Endothelial cell of umbilical vein (primary cell): ENCODE measurements at regions not wholly inside any gene's neighbourhood (a gene's known extent, or its start where the extent isn't known, plus 50 kb on each side); places are given as distances from the start of the nearest gene placed in this dataset.

ENCODE experiments used
- BruUV-seq: library from RNA; stranded (reverse); fragments of 400-500 nt; replicated peaks from 2 replicates; lab custom pipeline; 2021; lab: Mats Ljungman, UMichigan
- CTCF ChIA-PET: fragments of 300-600, 350-600 bp; sonication (Branson Sonifier 250); formaldehyde crosslinking; loops from one replicate; lab custom pipeline; 2021; ENCODE audit warnings: antibody characterized with exemption, inconsistent platforms; lab: Charles Lee
- POLR2A ChIA-PET: fragments of 300-600, 350-600 bp; sonication (Branson Sonifier 250); formaldehyde crosslinking; loops from one replicate; lab custom pipeline; 2021; ENCODE audit warnings: antibody characterized with exemption, inconsistent platforms; lab: Charles Lee
- DNase-seq: peaks from one replicate; pipeline ENCODE4 v3.0.0-alpha.2; 2011; ENCODE audit warnings: low read depth, low spot score
- FAIRE-seq: peaks from 2 replicates; lab custom pipeline; 2011; peaks lifted over from hg19 to GRCh38; lab: Jason Lieb, UNC
- H2AFZ ChIP-seq: 2 replicates; pipeline ENCODE4 v1.6.0; 2012; ENCODE audit warnings: low read depth, low read length, control low read depth, inconsistent platforms
- H3K27ac ChIP-seq: 2 replicates; pipeline ENCODE4 v1.5.1; 2011; ENCODE audit warnings: low read depth, mild to moderate bottlenecking, control low read depth, low read length, moderate library complexity; ENCODE audit not compliant: insufficient read depth
- H3K27me3 ChIP-seq, 2 experiments: 2 replicates each; pipeline versions ENCODE4 v1.6.0 to v1.6.1; 2011; ENCODE audit warnings: low read length in 2 of 2, mixed read lengths in 1 of 2; ENCODE audit not compliant: control insufficient read depth in 2 of 2, insufficient read depth in 2 of 2
- H3K36me3 ChIP-seq, 2 experiments: 2 replicates in 1 of 2; 3 replicates in 1 of 2; pipeline ENCODE4 v1.5.1; 2011; ENCODE audit warnings: low read length in 2 of 2, mild to moderate bottlenecking in 1 of 2, moderate library complexity in 1 of 2; ENCODE audit not compliant: control insufficient read depth in 2 of 2, insufficient read depth in 2 of 2; ENCODE audit errors: extremely low read depth in 1 of 2
- H3K4me1 ChIP-seq: 3 replicates; pipeline ENCODE4 v1.5.1; 2011; ENCODE audit warnings: mild to moderate bottlenecking, low read length; ENCODE audit not compliant: control insufficient read depth, insufficient read depth; ENCODE audit errors: extremely low read depth
- H3K4me2 ChIP-seq: 2 replicates; pipeline ENCODE4 v1.6.1; 2011; ENCODE audit warnings: low read length, control low read depth, mixed read lengths; ENCODE audit not compliant: insufficient read depth
- H3K4me3 ChIP-seq, 3 experiments: fragments of 200-600 bp in 1 of 3; sonication (generic), shearing (Covaris generic) in 1 of 3; replicated peaks in 1 of 3; 2 replicates each; pipeline ENCODE4 v1.5.1; 2011 to 2016; ENCODE audit warnings: control low read depth in 3 of 3, low read length in 3 of 3, mild to moderate bottlenecking in 2 of 3, inconsistent platforms in 1 of 3, low read depth in 1 of 3, moderate library complexity in 1 of 3; ENCODE audit not compliant: insufficient read depth in 1 of 3
- H3K79me2 ChIP-seq: 2 replicates; pipeline ENCODE4 v1.6.0; 2012; ENCODE audit warnings: low read length, inconsistent platforms; ENCODE audit not compliant: control insufficient read depth, insufficient read depth
- H3K9ac ChIP-seq: replicated peaks from 2 replicates; pipeline ENCODE3; 2011; ENCODE audit warnings: low read length, control low read depth; ENCODE audit not compliant: insufficient read depth; ENCODE audit errors: extremely low read depth
- H3K9me1 ChIP-seq: replicated peaks from 3 replicates; pipeline ENCODE4 v1.6.0; 2011; ENCODE audit warnings: mild to moderate bottlenecking, low read length; ENCODE audit not compliant: control insufficient read depth, insufficient read depth; ENCODE audit errors: extremely low read depth
- H3K9me3 ChIP-seq: replicated peaks from 2 replicates; pipeline ENCODE4 v1.5.1; 2012; ENCODE audit warnings: low read length, inconsistent platforms; ENCODE audit not compliant: control insufficient read depth, insufficient read depth
- H4K20me1 ChIP-seq: replicated peaks from 2 replicates; pipeline ENCODE3; 2011; ENCODE audit warnings: mild to moderate bottlenecking, low read length; ENCODE audit not compliant: control insufficient read depth, insufficient read depth; ENCODE audit errors: extremely low read depth
- CTCF ChIP-seq, 2 donors: IDR thresholded peaks; 1 replicate in 1 of 2; 2 replicates in 1 of 2; pipeline ENCODE4 v1.5.1; 2011; ENCODE audit warnings: low read length in 2 of 2, mild to moderate bottlenecking in 2 of 2, moderate library complexity in 2 of 2, control low read depth in 1 of 2, inconsistent platforms in 1 of 2, low read depth in 1 of 2; ENCODE audit not compliant: insufficient read depth in 1 of 2; ENCODE audit errors: extremely low read depth in 1 of 2
- EZH2 ChIP-seq: IDR thresholded peaks from 2 replicates; pipeline ENCODE4 v1.6.1; 2012; ENCODE audit warnings: borderline replicate concordance, low read depth, mild to moderate bottlenecking, moderate library complexity, low read length, inconsistent platforms; ENCODE audit not compliant: severe bottlenecking
- FOS ChIP-seq: IDR thresholded peaks from 2 replicates; pipeline ENCODE4 v1.6.1; 2011; ENCODE audit warnings: mild to moderate bottlenecking, low read length, moderate library complexity, borderline replicate concordance; ENCODE audit not compliant: insufficient read depth
- GATA2 ChIP-seq: IDR thresholded peaks from 2 replicates; pipeline ENCODE4 v1.7.0; 2011; ENCODE audit warnings: low read depth, mild to moderate bottlenecking, moderate library complexity, mixed read lengths, low read length; ENCODE audit not compliant: insufficient read length, insufficient read depth
- JUN ChIP-seq: IDR thresholded peaks from 2 replicates; pipeline ENCODE4 v1.6.1; 2011; ENCODE audit warnings: borderline replicate concordance, low read depth; ENCODE audit not compliant: insufficient read length, insufficient read depth
- MYC ChIP-seq: IDR thresholded peaks from one replicate; pipeline ENCODE4 v1.6.1; 2011; ENCODE audit warnings: mild to moderate bottlenecking, low read depth, low read length
- POLR2A ChIP-seq: IDR thresholded peaks from 2 replicates; pipeline ENCODE4 v1.6.1; 2012; ENCODE audit warnings: low read depth, mild to moderate bottlenecking, control low read depth, low read length
- POLR2AphosphoS5 ChIP-seq: IDR thresholded peaks from 2 replicates; pipeline ENCODE4 v1.6.1; 2012; ENCODE audit warnings: low read depth, mild to moderate bottlenecking, control low read depth, low read length, moderate library complexity; ENCODE audit not compliant: insufficient read depth
- dilution Hi-C: fragments of 300-500 bp; cut with MboI; formaldehyde crosslinking; loops from one replicate; pipeline ENCODE4 v1.15.0; 2019; ENCODE audit warnings: low sequenced_read_pairs; ENCODE audit not compliant: extremely low pct_ligation_motif_present
- intact Hi-C: fragments of 100-400 bp; cut with micrococcal nuclease; formaldehyde crosslinking; loops from one replicate; pipeline ENCODE4 v1.10.0; 2022
- TF ChIP-seq, protein P1 (sequence below): IDR thresholded peaks from 2 replicates; pipeline ENCODE4 v1.6.1; 2011; ENCODE audit not compliant: insufficient read depth, insufficient read length

DNA sequence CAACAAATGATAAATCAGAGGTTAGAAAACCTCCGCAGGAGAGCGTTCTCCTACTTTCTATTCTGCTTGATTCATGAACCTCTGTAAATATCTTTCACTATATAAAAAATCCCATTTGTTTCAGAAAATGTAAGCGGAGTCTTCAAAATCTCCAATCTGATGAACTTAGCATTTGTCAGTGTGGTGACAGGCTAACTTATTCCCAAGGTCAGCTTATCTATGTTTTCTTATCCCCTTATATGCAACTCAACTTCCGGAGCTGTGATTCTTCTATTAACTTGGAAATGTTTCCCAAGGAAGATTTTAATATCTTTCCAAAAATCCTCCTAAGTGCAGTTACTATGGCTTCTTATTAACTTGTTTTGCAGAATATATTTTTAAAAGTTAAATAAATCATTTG lies 87.5 kb upstream of the C1QTNF7 start:
- Histone ChIP-seq H3K27me3 (no peaks in the 10 kb centered on the region), H2AFZ (no peak overlapping the region), H3K79me2 (no peaks in the 10 kb centered on the region), H3K9me1 (no peaks in the 10 kb centered on the region), H3K4me1 (no peaks in the 10 kb centered on the region), H3K9me3 (no peaks in the 10 kb centered on the region), H3K9ac (no peak overlapping the region), H4K20me1 (no peaks in the 10 kb centered on the region), H3K36me3 (no peaks in the 10 kb centered on the region), H3K4me2 (no peak overlapping the region), H3K27ac (no peak overlapping the region), H3K4me3 (no peak overlapping the region)
- intact Hi-C loops (no loop called here), dilution Hi-C loops (no loop called here)
- TF ChIP-seq GATA2 (no peak), CTCF (IDR thresholded peaks at IDR 0.05; ENCODE audit: extremely low read depth in 1 of 2, insufficient read depth in 1 of 2, low read depth in 1 of 2, low read length in 2 of 2) (no peak), POLR2A (no peak)
- BruUV-seq: no TSS peak
- no peak for FAIRE-seq
- DNase-seq: no peak
- ChIA-PET POLR2A (no interaction called here), CTCF (no interaction called here)

DNA sequence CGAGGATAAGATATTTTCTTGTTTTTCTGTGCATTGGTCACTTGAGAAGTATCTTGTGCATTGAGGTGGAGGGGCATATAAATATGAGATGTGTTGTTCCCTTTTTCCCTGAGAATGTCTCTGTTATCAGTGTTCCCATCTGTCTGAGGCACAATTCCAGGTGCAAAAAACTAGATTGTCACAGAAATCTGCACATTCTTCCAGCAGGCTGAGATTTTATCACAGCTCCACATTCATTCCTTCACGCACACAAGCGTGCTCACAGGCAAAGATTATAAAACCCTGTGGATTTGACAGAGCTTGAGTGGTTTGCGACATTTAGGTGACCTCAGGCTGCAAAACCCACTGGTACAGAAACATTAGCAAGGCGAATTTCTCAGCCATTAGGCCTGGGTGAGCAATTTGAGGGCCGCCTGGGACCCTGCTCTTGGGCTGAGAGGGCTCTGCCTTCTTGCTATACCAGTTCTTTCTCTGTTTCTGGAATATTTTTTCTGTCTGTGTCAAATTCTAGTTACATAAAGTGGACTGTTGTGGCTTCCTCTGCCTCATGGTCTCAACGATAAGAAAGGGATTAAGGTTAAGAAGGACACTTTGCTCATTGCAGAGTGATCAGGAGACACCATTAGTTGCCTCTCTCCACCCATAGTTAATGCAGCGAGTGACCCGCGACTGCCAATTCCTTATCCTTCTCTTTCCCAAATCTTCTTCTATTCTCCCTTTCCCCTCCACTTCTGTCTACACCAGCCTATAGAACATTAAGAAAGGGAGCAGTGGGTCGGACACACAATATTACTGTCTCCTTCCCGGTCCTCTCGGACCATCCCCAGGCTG lies 86.7 kb upstream of the C1QTNF7 start:
- FAIRE-seq: no peak
- no peak for DNase-seq
- dilution Hi-C loops (no loop called here), intact Hi-C loops (no loop called here)
- BruUV-seq: no TSS peak
- POLR2A ChIA-PET: no interaction called here
- no peaks in the 10 kb centered on the region for H4K20me1 ChIP-seq
- no peaks in the 10 kb centered on the region for H3K36me3 ChIP-seq
- H3K4me1 ChIP-seq: no peaks in the 10 kb centered on the region
- H3K27ac ChIP-seq: no peak overlapping the region
- CTCF ChIA-PET: no interaction called here
- no peaks in the 10 kb centered on the region for H3K27me3 ChIP-seq
- H3K9me1 ChIP-seq: no peaks in the 10 kb centered on the region
- no peaks in the 10 kb centered on the region for H3K79me2 ChIP-seq
- H3K9ac ChIP-seq: no peak overlapping the region
- TF ChIP-seq POLR2AphosphoS5: no peak
- TF ChIP-seq, protein P1, sequence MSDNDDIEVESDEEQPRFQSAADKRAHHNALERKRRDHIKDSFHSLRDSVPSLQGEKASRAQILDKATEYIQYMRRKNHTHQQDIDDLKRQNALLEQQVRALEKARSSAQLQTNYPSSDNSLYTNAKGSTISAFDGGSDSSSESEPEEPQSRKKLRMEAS: no peak
- no peak for TF ChIP-seq JUN
- no peak for TF ChIP-seq MYC
- TF ChIP-seq GATA2: no peak
- TF ChIP-seq EZH2: no peak
- no peak for TF ChIP-seq FOS
- no peak for TF ChIP-seq POLR2A
- TF ChIP-seq CTCF (IDR thresholded peaks at IDR 0.05; ENCODE audit: extremely low read depth in 1 of 2, insufficient read depth in 1 of 2, low read depth in 1 of 2, low read length in 2 of 2): no peak
- no peak overlapping the region for H3K4me3 ChIP-seq
- no peak overlapping the region for H3K4me2 ChIP-seq
- no peaks in the 10 kb centered on the region for H3K9me3 ChIP-seq
- no peak overlapping the region for H2AFZ ChIP-seq
